Endothelial cell of umbilical vein (primary cell): ENCODE measurements at regions not wholly inside any gene's neighbourhood (a gene's known extent, or its start where the extent isn't known, plus 50 kb on each side); places are given as distances from the start of the nearest gene placed in this dataset.

Source experiments
- BruUV-seq: library from RNA; stranded (reverse); fragments of 400-500 nt; replicated peaks from 2 replicates; lab custom pipeline; 2021; lab: Mats Ljungman, UMichigan
- CTCF ChIA-PET: fragments of 300-600, 350-600 bp; sonication (Branson Sonifier 250); formaldehyde crosslinking; loops from one replicate; lab custom pipeline; 2021; ENCODE audit warnings: antibody characterized with exemption, inconsistent platforms; lab: Charles Lee
- POLR2A ChIA-PET: fragments of 300-600, 350-600 bp; sonication (Branson Sonifier 250); formaldehyde crosslinking; loops from one replicate; lab custom pipeline; 2021; ENCODE audit warnings: antibody characterized with exemption, inconsistent platforms; lab: Charles Lee
- DNase-seq: peaks from one replicate; pipeline ENCODE4 v3.0.0-alpha.2; 2011; ENCODE audit warnings: low read depth, low spot score
- FAIRE-seq: peaks from 2 replicates; lab custom pipeline; 2011; peaks lifted over from hg19 to GRCh38; lab: Jason Lieb, UNC
- H2AFZ ChIP-seq: 2 replicates; pipeline ENCODE4 v1.6.0; 2012; ENCODE audit warnings: low read depth, low read length, control low read depth, inconsistent platforms
- H3K27ac ChIP-seq: 2 replicates; pipeline ENCODE4 v1.5.1; 2011; ENCODE audit warnings: low read depth, mild to moderate bottlenecking, control low read depth, low read length, moderate library complexity; ENCODE audit not compliant: insufficient read depth
- H3K27me3 ChIP-seq, 2 experiments: 2 replicates each; pipeline versions ENCODE4 v1.6.0 to v1.6.1; 2011; ENCODE audit warnings: low read length in 2 of 2, mixed read lengths in 1 of 2; ENCODE audit not compliant: control insufficient read depth in 2 of 2, insufficient read depth in 2 of 2
- H3K36me3 ChIP-seq, 2 experiments: 2 replicates in 1 of 2; 3 replicates in 1 of 2; pipeline ENCODE4 v1.5.1; 2011; ENCODE audit warnings: low read length in 2 of 2, mild to moderate bottlenecking in 1 of 2, moderate library complexity in 1 of 2; ENCODE audit not compliant: control insufficient read depth in 2 of 2, insufficient read depth in 2 of 2; ENCODE audit errors: extremely low read depth in 1 of 2
- H3K4me1 ChIP-seq: 3 replicates; pipeline ENCODE4 v1.5.1; 2011; ENCODE audit warnings: mild to moderate bottlenecking, low read length; ENCODE audit not compliant: control insufficient read depth, insufficient read depth; ENCODE audit errors: extremely low read depth
- H3K4me2 ChIP-seq: 2 replicates; pipeline ENCODE4 v1.6.1; 2011; ENCODE audit warnings: low read length, control low read depth, mixed read lengths; ENCODE audit not compliant: insufficient read depth
- H3K4me3 ChIP-seq, 3 experiments: fragments of 200-600 bp in 1 of 3; sonication (generic), shearing (Covaris generic) in 1 of 3; replicated peaks in 1 of 3; 2 replicates each; pipeline ENCODE4 v1.5.1; 2011 to 2016; ENCODE audit warnings: control low read depth in 3 of 3, low read length in 3 of 3, mild to moderate bottlenecking in 2 of 3, inconsistent platforms in 1 of 3, low read depth in 1 of 3, moderate library complexity in 1 of 3; ENCODE audit not compliant: insufficient read depth in 1 of 3
- H3K79me2 ChIP-seq: 2 replicates; pipeline ENCODE4 v1.6.0; 2012; ENCODE audit warnings: low read length, inconsistent platforms; ENCODE audit not compliant: control insufficient read depth, insufficient read depth
- H3K9ac ChIP-seq: replicated peaks from 2 replicates; pipeline ENCODE3; 2011; ENCODE audit warnings: low read length, control low read depth; ENCODE audit not compliant: insufficient read depth; ENCODE audit errors: extremely low read depth
- H3K9me1 ChIP-seq: replicated peaks from 3 replicates; pipeline ENCODE4 v1.6.0; 2011; ENCODE audit warnings: mild to moderate bottlenecking, low read length; ENCODE audit not compliant: control insufficient read depth, insufficient read depth; ENCODE audit errors: extremely low read depth
- H3K9me3 ChIP-seq: replicated peaks from 2 replicates; pipeline ENCODE4 v1.5.1; 2012; ENCODE audit warnings: low read length, inconsistent platforms; ENCODE audit not compliant: control insufficient read depth, insufficient read depth
- H4K20me1 ChIP-seq: replicated peaks from 2 replicates; pipeline ENCODE3; 2011; ENCODE audit warnings: mild to moderate bottlenecking, low read length; ENCODE audit not compliant: control insufficient read depth, insufficient read depth; ENCODE audit errors: extremely low read depth
- EZH2 ChIP-seq: IDR thresholded peaks from 2 replicates; pipeline ENCODE4 v1.6.1; 2012; ENCODE audit warnings: borderline replicate concordance, low read depth, mild to moderate bottlenecking, moderate library complexity, low read length, inconsistent platforms; ENCODE audit not compliant: severe bottlenecking
- FOS ChIP-seq: IDR thresholded peaks from 2 replicates; pipeline ENCODE4 v1.6.1; 2011; ENCODE audit warnings: mild to moderate bottlenecking, low read length, moderate library complexity, borderline replicate concordance; ENCODE audit not compliant: insufficient read depth
- GATA2 ChIP-seq: IDR thresholded peaks from 2 replicates; pipeline ENCODE4 v1.7.0; 2011; ENCODE audit warnings: low read depth, mild to moderate bottlenecking, moderate library complexity, mixed read lengths, low read length; ENCODE audit not compliant: insufficient read length, insufficient read depth
- JUN ChIP-seq: IDR thresholded peaks from 2 replicates; pipeline ENCODE4 v1.6.1; 2011; ENCODE audit warnings: borderline replicate concordance, low read depth; ENCODE audit not compliant: insufficient read length, insufficient read depth
- MYC ChIP-seq: IDR thresholded peaks from one replicate; pipeline ENCODE4 v1.6.1; 2011; ENCODE audit warnings: mild to moderate bottlenecking, low read depth, low read length
- POLR2A ChIP-seq: IDR thresholded peaks from 2 replicates; pipeline ENCODE4 v1.6.1; 2012; ENCODE audit warnings: low read depth, mild to moderate bottlenecking, control low read depth, low read length
- POLR2AphosphoS5 ChIP-seq: IDR thresholded peaks from 2 replicates; pipeline ENCODE4 v1.6.1; 2012; ENCODE audit warnings: low read depth, mild to moderate bottlenecking, control low read depth, low read length, moderate library complexity; ENCODE audit not compliant: insufficient read depth
- dilution Hi-C: fragments of 300-500 bp; cut with MboI; formaldehyde crosslinking; loops from one replicate; pipeline ENCODE4 v1.15.0; 2019; ENCODE audit warnings: low sequenced_read_pairs; ENCODE audit not compliant: extremely low pct_ligation_motif_present
- intact Hi-C: fragments of 100-400 bp; cut with micrococcal nuclease; formaldehyde crosslinking; loops from one replicate; pipeline ENCODE4 v1.10.0; 2022
- TF ChIP-seq, protein P1 (sequence below), 2 donors: IDR thresholded peaks; 1 replicate in 1 of 2; 2 replicates in 1 of 2; pipeline ENCODE4 v1.5.1; 2011; ENCODE audit warnings: low read length in 2 of 2, mild to moderate bottlenecking in 2 of 2, moderate library complexity in 2 of 2, control low read depth in 1 of 2, inconsistent platforms in 1 of 2, low read depth in 1 of 2; ENCODE audit not compliant: insufficient read depth in 1 of 2; ENCODE audit errors: extremely low read depth in 1 of 2
- TF ChIP-seq, protein P2 (sequence below): IDR thresholded peaks from 2 replicates; pipeline ENCODE4 v1.6.1; 2011; ENCODE audit not compliant: insufficient read depth, insufficient read length

DNA sequence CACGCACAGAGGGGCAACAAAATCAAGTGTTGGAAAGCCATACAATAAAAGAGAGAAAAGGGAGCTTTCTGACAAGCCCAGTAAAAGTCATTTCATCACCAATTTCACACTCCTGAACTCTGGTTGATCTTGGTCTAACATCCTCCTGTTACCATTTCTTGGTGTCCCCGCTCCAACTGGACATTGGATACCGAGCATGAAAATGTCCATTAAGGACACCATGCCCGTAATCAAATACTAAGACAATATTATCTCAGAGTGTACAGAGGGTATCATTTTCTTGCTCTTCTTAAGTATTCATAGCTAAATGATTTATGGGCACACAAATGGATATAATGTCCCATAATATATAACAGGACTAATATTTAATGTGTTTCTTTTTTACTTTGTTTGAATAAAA lies 218.9 kb downstream of the EPHA4 start:
- Histone ChIP-seq H3K9ac (no peak overlapping the region), H3K4me2 (no peak overlapping the region), H3K9me3 (no peaks in the 10 kb centered on the region), H3K36me3 (no peaks in the 10 kb centered on the region), H3K27ac (no peak overlapping the region), H2AFZ (no peak overlapping the region), H4K20me1 (no peaks in the 10 kb centered on the region), H3K27me3 (no peaks in the 10 kb centered on the region), H3K4me3 (no peak overlapping the region), H3K4me1 (no peaks in the 10 kb centered on the region), H3K79me2 (no peaks in the 10 kb centered on the region), H3K9me1 (no peaks in the 10 kb centered on the region)
- DNase-seq = no peak
- ChIA-PET CTCF (no interaction called here), POLR2A (no interaction called here)
- no peak for FAIRE-seq
- TF ChIP-seq POLR2A (no peak), JUN (no peak), MYC (no peak), FOS (no peak), EZH2 (no peak), GATA2 (no peak), POLR2AphosphoS5 (no peak)
- TF ChIP-seq, protein P1, sequence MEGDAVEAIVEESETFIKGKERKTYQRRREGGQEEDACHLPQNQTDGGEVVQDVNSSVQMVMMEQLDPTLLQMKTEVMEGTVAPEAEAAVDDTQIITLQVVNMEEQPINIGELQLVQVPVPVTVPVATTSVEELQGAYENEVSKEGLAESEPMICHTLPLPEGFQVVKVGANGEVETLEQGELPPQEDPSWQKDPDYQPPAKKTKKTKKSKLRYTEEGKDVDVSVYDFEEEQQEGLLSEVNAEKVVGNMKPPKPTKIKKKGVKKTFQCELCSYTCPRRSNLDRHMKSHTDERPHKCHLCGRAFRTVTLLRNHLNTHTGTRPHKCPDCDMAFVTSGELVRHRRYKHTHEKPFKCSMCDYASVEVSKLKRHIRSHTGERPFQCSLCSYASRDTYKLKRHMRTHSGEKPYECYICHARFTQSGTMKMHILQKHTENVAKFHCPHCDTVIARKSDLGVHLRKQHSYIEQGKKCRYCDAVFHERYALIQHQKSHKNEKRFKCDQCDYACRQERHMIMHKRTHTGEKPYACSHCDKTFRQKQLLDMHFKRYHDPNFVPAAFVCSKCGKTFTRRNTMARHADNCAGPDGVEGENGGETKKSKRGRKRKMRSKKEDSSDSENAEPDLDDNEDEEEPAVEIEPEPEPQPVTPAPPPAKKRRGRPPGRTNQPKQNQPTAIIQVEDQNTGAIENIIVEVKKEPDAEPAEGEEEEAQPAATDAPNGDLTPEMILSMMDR (IDR thresholded peaks at IDR 0.05; ENCODE audit: extremely low read depth in 1 of 2, insufficient read depth in 1 of 2, low read depth in 1 of 2, low read length in 2 of 2) = no peak
- TF ChIP-seq, protein P2, sequence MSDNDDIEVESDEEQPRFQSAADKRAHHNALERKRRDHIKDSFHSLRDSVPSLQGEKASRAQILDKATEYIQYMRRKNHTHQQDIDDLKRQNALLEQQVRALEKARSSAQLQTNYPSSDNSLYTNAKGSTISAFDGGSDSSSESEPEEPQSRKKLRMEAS = no peak
- BruUV-seq = no TSS peak
- dilution Hi-C loops (no loop called here), intact Hi-C loops (no loop called here)
